Transverse colon (tissue), 4 donors: ENCODE measurements at regions not wholly inside any gene's neighbourhood (a gene's known extent, or its start where the extent isn't known, plus 50 kb on each side); places are given as distances from the start of the nearest gene placed in this dataset.

Experiments
- CTCF ChIP-seq, 5 experiments: fragments of 200-600 bp in 3 of 5; fragments of 450-650 bp in 2 of 5; sonication (generic) in 3 of 5; IDR thresholded peaks; 1 replicate in 2 of 5; 2 replicates in 3 of 5; pipeline ENCODE4 v1.5.1; 2016 to 2017; ENCODE audit warnings: antibody characterized with exemption in 5 of 5, inconsistent platforms in 3 of 5, mild to moderate bottlenecking in 2 of 5, moderate library complexity in 1 of 5
- EP300 ChIP-seq: sonication (generic); formaldehyde crosslinking; IDR thresholded peaks from one replicate; pipeline ENCODE4 v1.6.1; 2017; ENCODE audit warnings: antibody characterized with exemption, low read depth
- POLR2A ChIP-seq: fragments of 450-650 bp; IDR thresholded peaks from one replicate; pipeline ENCODE4 v1.6.1; 2016; ENCODE audit warnings: antibody characterized with exemption, mild to moderate bottlenecking, moderate library complexity
- POLR2AphosphoS5 ChIP-seq, 3 donors: sonication (generic); formaldehyde crosslinking; IDR thresholded peaks; one replicate each; pipeline ENCODE4 v1.6.1; 2016; ENCODE audit warnings: antibody characterized with exemption in 3 of 3

- no peak for TF ChIP-seq POLR2A
- no peak for TF ChIP-seq CTCF (IDR thresholded peaks at IDR 0.05)
- no peak for TF ChIP-seq POLR2AphosphoS5 (IDR thresholded peaks at IDR 0.05)
- no peak for TF ChIP-seq EP300
Observed at GRCh38 chr5:9876451-9876850, 246.3 kb upstream of the TAS2R1 start.
